ENCODE measurements at regions not wholly inside any gene's neighbourhood (a gene's known extent, or its start where the extent isn't known, plus 50 kb on each side); places are given as distances from the start of the nearest gene placed in this dataset.

DNA sequence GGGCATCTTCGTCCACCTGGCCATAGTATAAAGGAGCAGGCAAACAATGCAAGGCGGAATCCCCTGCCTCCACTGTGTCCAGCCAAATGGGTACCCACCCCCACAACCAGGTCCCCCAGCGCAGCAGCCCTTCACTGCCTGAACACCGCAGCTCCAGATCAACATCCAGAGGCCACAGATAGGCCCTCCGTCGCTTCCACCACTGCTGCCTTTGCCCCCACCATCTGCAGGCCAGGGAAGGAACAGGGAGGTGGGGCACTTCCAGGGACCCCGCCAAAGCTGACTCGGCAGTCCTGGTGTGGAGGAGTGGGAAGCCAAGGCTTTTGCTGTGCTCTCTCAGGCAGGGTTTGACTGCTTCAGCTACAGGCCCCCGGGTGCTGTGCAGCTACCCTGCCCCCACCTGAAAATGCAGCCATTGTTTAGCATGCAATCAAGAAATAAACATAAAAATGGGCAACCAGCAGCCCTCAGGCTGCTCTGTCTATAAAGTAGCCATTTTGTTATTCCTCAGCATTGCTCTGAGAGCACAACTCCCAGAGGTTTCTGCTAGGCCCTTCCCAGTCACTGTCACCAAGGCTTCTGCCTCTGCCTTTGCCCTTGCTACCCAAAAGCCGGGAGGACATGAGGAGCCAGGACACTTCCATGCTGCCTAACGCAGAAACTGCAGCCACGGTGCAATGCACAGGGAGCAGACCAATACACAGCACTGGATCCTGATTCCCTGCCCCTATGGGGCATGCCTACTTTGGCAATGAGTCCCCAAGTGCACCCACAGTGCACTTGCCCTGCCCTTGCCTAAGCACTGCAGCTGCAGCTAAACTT lies 733.2 kb upstream of the KLHL1 start:
- H3K9me3 Mint-ChIP-seq: peaks cover 2% of the 10 kb centered on the region

DNA sequence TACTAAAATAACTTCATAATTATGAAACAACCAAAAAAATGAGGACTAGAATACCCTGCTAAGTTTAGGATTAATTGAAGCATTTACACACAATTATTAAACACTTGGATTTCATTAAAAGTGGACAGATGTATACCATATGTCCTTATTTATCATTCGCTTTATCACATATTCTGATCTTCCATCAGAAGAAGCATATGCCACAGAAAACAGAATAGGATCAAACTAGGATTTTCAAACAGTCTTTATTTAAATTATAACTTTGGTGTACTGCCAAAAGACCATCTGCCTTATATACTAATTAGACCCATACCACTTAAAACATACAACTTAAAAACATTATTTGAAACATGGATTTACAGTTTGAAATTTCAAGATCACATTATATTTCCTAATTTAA lies 727.1 kb upstream of the KLHL1 start:
- Mint-ChIP-seq H3K27me3 (no peaks in the 10 kb centered on the region), H3K4me1 (no peaks in the 10 kb centered on the region), H3K27ac (no peak overlapping the region), H3K4me3 (no peak overlapping the region), H3K36me3 (no peaks in the 10 kb centered on the region), H3K9me3 (peaks cover 2% of the 10 kb centered on the region)
- DNase-seq: no peak

More for the DNA sequence above, 733.2 kb upstream of the KLHL1 start:
- DNase-seq: no peak
- Mint-ChIP-seq H3K27ac (no peak overlapping the region), H3K4me3 (no peak overlapping the region), H3K4me1 (no peaks in the 10 kb centered on the region), H3K27me3 (no peaks in the 10 kb centered on the region), H3K36me3 (no peaks in the 10 kb centered on the region)

DNA sequence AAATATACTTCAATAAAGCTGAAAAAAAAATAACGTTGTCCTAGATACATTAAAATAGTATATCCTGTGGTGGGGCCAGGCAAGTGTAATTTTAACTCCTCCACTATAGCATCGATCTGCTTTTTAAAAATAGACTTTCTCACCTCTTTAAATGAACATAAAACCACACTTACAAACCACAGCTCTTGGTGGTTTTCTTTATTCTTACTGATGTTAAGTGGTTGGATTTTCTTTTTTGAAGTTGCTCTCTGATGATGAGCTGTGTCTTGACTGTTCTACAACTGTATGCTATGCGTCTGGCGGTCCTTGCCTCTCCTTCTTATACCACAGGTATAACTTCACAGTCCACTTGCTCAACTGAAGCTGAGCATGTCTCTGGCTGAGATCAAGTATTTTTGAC lies 721.5 kb upstream of the KLHL1 start:
- Mint-ChIP-seq H3K27me3 (no peaks in the 10 kb centered on the region), H3K9me3 (peaks cover 2% of the 10 kb centered on the region), H3K27ac (no peak overlapping the region), H3K4me3 (no peak overlapping the region), H3K36me3 (no peaks in the 10 kb centered on the region), H3K4me1 (peaks cover 2% of the 10 kb centered on the region)
- no peak for DNase-seq

DNA sequence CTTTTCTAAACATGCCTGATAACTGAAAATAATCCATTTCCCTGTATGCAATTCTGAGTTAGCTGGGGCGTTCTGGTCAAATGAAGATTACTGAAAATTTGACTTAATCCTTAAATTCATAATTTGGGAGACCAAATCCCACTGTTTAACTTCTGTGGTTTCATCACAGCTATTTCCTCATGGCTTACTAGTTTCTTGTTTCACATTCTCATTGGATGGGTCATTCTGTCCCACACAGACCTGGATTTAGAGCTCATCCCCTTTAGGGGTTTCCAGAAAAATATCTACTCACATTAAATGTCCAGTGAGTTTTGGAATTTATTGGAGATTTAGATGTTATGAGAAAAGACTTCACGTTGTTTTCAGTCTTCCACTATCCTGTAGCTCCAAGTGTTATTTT lies 709.3 kb upstream of the KLHL1 start:
- Mint-ChIP-seq H3K9me3 (no peaks in the 10 kb centered on the region), H3K4me3 (no peak overlapping the region), H3K36me3 (no peaks in the 10 kb centered on the region), H3K27me3 (no peaks in the 10 kb centered on the region), H3K4me1 (no peaks in the 10 kb centered on the region), H3K27ac (no peak overlapping the region)
- DNase-seq: no peak

DNA sequence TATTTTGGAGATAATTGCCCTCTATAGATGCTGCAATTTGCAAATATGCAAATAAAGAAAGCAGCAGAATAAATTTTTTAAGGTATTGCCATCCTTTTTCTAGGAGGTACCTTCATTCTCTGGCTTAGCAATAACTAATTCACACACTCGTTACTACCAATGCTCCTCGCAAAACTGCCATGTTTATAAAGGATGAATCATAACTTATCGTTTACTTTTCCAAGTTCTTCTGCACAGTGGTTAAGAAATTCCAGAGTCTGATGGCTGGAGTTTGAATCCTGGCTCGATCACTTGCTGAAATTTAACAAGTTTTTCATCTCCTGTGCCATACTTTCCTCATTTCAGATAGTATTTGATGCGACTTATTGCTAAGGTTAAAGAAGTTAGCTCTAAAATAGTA lies 708.6 kb upstream of the KLHL1 start:
- Mint-ChIP-seq H3K36me3 (no peaks in the 10 kb centered on the region), H3K4me1 (no peaks in the 10 kb centered on the region), H3K4me3 (no peak overlapping the region), H3K9me3 (no peaks in the 10 kb centered on the region), H3K27me3 (no peaks in the 10 kb centered on the region), H3K27ac (no peak overlapping the region)
- DNase-seq: no peak

DNA sequence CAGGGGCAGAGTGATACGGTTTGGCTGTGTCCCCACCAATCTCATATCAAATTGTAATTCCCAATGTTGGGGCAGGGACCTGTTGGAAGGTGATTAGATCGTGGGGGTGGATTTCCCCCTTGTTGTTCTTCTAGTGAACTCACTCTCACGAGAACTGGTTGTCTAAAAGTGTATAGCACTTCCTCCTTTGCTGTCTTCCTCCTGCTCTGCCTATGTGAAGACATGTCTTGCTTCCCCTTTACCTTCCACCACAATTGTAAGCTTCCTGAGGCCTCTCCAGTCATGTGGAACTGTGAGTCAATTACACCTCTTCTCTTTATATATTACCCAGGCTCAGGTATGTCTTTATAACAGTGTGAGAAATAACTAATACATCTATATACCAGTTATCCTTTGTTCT lies 706.4 kb upstream of the KLHL1 start:
- H3K4me3 Mint-ChIP-seq: no peak overlapping the region
- H3K4me1 Mint-ChIP-seq: no peaks in the 10 kb centered on the region
- no peaks in the 10 kb centered on the region for H3K27me3 Mint-ChIP-seq
- H3K9me3 Mint-ChIP-seq: peaks cover 2% of the 10 kb centered on the region
- no peak overlapping the region for H3K27ac Mint-ChIP-seq
- H3K36me3 Mint-ChIP-seq: no peaks in the 10 kb centered on the region
- no peak for DNase-seq

DNA sequence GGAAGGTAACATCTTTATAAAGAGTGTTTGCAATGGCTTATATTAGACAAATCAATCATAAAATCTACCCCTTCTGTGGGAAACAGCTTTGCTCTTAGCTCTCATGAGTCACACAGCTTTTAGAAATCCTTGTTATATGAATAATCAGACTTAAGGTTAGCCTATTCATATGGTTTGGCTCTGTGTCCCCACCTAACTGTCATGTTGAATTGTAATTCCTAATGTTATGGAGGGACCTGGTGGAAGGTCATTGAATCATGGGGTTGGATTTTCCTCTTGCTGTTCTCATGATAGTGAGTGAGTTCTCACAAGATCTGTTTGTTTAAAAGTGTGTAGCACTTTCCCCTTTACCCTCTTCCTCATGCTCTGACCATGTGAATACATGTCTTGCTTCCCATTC lies 704.2 kb upstream of the KLHL1 start:
- no peaks in the 10 kb centered on the region for H3K36me3 Mint-ChIP-seq
- H3K27me3 Mint-ChIP-seq: no peaks in the 10 kb centered on the region
- no peak overlapping the region for H3K4me3 Mint-ChIP-seq
- DNase-seq: no peak
- H3K27ac Mint-ChIP-seq: no peak overlapping the region
- H3K4me1 Mint-ChIP-seq: no peaks in the 10 kb centered on the region
- peaks cover 7% of the 10 kb centered on the region for H3K9me3 Mint-ChIP-seq

DNA sequence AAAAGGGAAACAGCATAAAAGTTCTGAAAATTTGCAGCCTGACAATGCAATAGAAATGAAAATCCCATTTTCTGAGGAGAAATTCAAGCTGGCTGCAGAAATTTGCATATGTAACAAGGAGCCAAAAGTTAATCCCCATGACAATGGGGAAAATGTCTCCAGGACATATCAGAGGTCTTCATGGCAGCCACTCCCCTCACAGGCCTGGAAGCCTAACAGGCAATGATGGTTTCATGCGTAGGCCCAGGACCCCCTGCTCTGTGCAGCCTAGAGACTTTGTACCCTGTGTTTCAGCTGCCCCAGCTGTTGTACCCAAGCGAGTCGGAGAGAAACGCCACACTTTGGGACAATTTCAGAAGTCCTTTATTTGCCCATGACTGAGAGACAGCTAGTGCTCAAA lies 701.3 kb upstream of the KLHL1 start:
- Mint-ChIP-seq H3K36me3 (no peaks in the 10 kb centered on the region), H3K27me3 (no peaks in the 10 kb centered on the region), H3K4me1 (no peaks in the 10 kb centered on the region), H3K9me3 (peaks cover 9% of the 10 kb centered on the region), H3K27ac (no peak overlapping the region), H3K4me3 (no peak overlapping the region)
- DNase-seq: no peak

DNA sequence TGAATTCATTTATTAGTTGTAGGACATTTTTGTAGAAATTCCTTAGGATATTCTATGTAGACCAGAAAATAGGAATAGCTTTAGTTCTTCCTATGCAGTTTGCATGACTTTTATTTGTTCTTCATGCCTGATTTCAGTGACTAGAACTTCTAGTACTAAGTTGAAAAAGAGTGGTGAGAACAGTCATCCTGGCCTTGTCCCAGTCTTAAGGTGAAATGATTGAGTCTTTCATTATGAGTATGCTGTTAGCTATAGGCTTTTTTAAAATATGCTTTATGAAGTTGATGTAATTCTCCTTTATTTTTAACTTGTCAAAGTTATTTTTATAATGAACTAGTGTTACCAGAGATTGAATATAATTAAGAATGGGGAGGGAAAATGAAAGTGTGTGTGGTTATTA lies 690.1 kb upstream of the KLHL1 start:
- no peak overlapping the region for H3K27ac Mint-ChIP-seq
- peaks cover 3% of the 10 kb centered on the region for H3K9me3 Mint-ChIP-seq
- H3K4me1 Mint-ChIP-seq: no peaks in the 10 kb centered on the region
- DNase-seq: no peak
- no peak overlapping the region for H3K4me3 Mint-ChIP-seq
- no peaks in the 10 kb centered on the region for H3K36me3 Mint-ChIP-seq
- no peaks in the 10 kb centered on the region for H3K27me3 Mint-ChIP-seq

DNA sequence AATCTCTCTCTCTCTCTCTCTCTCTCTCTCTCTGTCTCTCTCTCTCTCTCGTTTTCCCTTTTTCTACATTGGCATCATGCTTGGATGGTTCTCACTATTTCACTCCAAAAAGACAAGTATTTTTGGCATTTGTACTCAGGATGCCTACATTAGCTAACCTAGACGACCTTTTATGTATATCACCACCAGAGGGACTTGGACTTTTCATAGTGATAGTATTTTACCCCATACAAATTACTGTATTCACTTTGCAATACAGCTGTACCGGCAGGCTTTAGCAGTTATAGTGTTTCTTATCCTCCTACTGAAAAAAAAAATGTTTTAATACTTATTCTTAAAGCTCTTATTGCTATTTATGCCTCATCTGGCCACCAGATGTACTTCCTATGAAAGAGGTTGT lies 687.2 kb upstream of the KLHL1 start:
- Mint-ChIP-seq H3K27me3 (no peaks in the 10 kb centered on the region), H3K36me3 (no peaks in the 10 kb centered on the region), H3K27ac (no peak overlapping the region), H3K4me1 (no peaks in the 10 kb centered on the region), H3K9me3 (peaks cover 3% of the 10 kb centered on the region), H3K4me3 (no peak overlapping the region)
- DNase-seq: no peak

DNA sequence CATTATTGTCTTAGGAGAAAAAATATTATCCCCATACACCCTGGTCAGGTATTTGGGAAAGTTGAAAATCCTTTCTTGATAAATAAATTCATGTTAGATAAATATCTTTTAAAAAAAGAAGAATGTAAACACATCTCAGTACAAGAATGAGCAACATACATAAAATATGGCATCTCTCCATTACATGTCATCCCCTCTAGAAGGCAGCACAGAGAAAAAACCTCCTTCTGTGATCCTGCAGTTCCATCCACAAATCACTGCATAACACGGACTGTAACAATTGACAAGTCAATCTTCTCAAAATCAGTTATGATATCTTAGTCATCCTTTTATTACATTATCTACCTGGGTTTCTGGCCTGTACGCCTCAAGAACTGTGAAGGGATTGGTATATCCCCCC lies 683.9 kb upstream of the KLHL1 start:
- H3K4me1 Mint-ChIP-seq: no peaks in the 10 kb centered on the region
- no peak overlapping the region for H3K27ac Mint-ChIP-seq
- no peaks in the 10 kb centered on the region for H3K36me3 Mint-ChIP-seq
- no peaks in the 10 kb centered on the region for H3K27me3 Mint-ChIP-seq
- peaks cover 3% of the 10 kb centered on the region for H3K9me3 Mint-ChIP-seq
- DNase-seq: no peak
- H3K4me3 Mint-ChIP-seq: no peak overlapping the region

DNA sequence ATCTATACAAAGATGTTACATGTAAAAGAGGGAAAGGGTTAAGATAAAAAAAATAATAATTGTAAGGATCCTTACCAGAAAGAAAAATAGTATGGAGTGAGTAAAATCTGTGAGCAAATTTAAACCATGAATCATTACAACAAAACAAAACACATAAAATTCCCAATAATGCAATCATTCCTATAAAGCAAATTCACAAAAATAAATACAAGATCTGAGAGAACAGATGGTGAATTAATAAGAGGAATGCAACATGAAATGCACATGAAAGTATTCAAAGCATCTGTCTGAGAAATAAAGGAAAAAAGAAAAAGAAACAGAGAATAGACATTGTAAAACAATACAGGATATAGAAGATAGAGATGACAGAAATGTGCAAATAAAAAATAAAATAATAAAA lies 681.5 kb upstream of the KLHL1 start:
- Mint-ChIP-seq H3K4me3 (no peak overlapping the region), H3K27me3 (no peaks in the 10 kb centered on the region), H3K36me3 (no peaks in the 10 kb centered on the region), H3K27ac (no peak overlapping the region), H3K9me3 (peaks cover 1% of the 10 kb centered on the region), H3K4me1 (no peaks in the 10 kb centered on the region)
- no peak for DNase-seq

DNA sequence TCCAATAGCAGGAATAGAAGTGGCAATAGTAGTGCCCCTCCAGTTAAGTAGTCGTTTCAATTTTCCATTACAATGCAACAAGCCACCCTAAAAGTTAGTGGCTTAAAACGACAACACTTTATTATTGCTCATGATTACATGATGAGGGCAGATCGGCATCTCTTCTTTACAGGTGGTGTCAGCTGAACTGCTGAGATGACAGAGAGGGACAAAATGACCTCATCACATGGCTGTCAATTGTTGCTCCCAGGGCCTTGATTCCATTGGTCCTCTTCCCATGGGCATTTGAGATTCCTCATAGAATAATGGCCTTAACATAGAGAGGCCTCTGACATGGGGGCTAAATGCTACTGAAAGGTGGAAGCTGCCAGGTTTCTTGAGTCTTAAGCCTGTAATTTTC lies 679.8 kb upstream of the KLHL1 start:
- peaks cover 1% of the 10 kb centered on the region for H3K9me3 Mint-ChIP-seq
- no peak for DNase-seq
- no peak overlapping the region for H3K4me3 Mint-ChIP-seq
- H3K36me3 Mint-ChIP-seq: no peaks in the 10 kb centered on the region
- H3K4me1 Mint-ChIP-seq: no peaks in the 10 kb centered on the region
- H3K27ac Mint-ChIP-seq: no peak overlapping the region
- H3K27me3 Mint-ChIP-seq: no peaks in the 10 kb centered on the region

DNA sequence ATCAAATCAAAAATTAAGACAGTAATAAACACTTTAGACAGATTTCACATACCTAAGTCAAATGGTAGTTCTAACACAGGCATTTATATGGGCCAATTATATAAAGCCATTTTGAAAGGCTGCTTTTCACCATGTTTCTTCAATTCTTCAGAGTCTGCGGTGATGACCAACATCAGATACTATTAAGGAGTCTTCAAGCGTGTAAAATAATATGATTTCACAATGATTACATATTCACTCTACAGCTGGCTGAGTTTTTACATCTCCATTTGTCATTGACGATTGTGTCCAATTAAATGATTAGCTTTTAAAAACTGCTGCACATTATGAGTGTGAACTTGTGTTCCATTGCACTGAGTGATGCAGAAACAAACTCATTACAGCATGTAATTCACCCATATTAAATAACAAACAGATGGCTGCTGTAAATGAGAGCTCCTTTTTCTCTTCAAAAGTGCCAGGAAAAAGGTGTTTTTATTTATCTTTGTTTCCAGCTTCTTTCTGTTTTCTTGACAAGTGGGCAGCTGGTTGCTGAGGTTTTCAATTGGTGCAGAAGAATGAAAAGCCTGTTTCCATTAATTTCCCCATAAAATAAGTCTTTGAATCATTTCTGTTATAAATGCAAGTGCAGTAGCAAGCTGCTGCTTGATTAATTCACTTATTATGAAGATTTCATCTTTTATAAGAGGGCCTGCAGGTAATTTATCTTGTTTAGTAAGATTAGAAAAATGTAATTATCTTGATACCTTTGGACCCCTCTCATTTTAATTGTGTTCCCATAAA lies 676.1 kb upstream of the KLHL1 start:
- Mint-ChIP-seq H3K4me3 (no peak overlapping the region), H3K27ac (no peak overlapping the region), H3K9me3 (no peaks in the 10 kb centered on the region), H3K4me1 (no peaks in the 10 kb centered on the region), H3K36me3 (no peaks in the 10 kb centered on the region), H3K27me3 (no peaks in the 10 kb centered on the region)
- DNase-seq: no peak

DNA sequence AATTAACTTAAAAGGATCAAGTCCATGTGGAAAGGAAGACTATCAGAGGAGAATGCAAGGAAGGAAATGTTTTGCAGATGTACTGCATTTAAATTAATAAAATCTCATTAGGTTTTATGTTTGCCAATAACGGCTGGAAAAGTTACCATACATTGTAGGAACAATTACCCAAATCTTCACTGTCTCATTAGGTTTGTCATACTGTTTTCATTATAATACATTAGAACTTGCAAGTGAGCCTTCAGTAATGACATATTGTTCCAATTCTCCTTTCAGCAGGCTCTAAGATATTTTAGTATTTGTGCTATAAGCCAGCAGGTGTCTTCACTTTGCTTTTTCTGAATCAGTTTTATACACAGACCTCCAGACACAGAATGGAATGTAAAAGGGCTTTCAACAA lies 661.6 kb upstream of the KLHL1 start:
- H3K36me3 Mint-ChIP-seq: no peaks in the 10 kb centered on the region
- no peaks in the 10 kb centered on the region for H3K4me1 Mint-ChIP-seq
- no peak overlapping the region for H3K27ac Mint-ChIP-seq
- H3K27me3 Mint-ChIP-seq: no peaks in the 10 kb centered on the region
- DNase-seq: no peak
- no peaks in the 10 kb centered on the region for H3K9me3 Mint-ChIP-seq
- no peak overlapping the region for H3K4me3 Mint-ChIP-seq

DNA sequence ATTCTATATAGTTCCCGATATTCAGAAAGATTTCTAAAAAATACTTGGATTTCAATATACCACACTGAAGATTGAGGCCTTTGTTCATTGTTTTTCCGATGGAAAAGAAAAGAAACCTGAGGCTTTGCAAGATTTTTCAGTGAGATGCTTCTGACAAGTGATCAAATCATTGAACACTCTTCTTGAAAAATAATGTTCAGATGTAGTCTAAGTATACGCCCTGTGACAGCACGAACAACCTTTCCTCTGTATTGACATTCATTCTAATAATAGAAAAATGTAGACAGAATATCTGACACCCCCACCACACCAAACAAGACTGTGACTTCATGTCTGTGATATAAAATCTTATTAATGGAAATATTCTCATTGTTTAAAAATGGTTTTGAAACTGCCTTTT lies 650.7 kb upstream of the KLHL1 start:
- Mint-ChIP-seq H3K4me3 (no peak overlapping the region), H3K9me3 (no peaks in the 10 kb centered on the region), H3K27ac (no peak overlapping the region), H3K36me3 (no peaks in the 10 kb centered on the region), H3K4me1 (no peaks in the 10 kb centered on the region), H3K27me3 (no peaks in the 10 kb centered on the region)
- no peak for DNase-seq
